HepG2 (cell line): ENCODE measurements at regions not wholly inside any gene's neighbourhood (a gene's known extent, or its start where the extent isn't known, plus 50 kb on each side); places are given as distances from the start of the nearest gene placed in this dataset.

Experiments used
- ATAC-seq: fragments of 200-7000 bp; cut with Tn5 transposase; 3 replicates; pipeline ENCODE4 v1.9.1; 2020; ENCODE audit warnings: mild to moderate bottlenecking, moderate library complexity
- BruUV-seq: library from RNA; stranded (reverse); fragments of 400-500 nt; replicated peaks from 2 replicates; lab custom pipeline; 2021; lab: Mats Ljungman, UMichigan
- CTCF ChIA-PET: fragments of 300-600 bp; formaldehyde crosslinking; extraction: SDS; loops from one replicate; lab custom pipeline; 2021; ENCODE audit warnings: low total read pairs, inconsistent platforms, low intra/inter-chr PET ratio; lab: Yijun Ruan, JAX
- POLR2A ChIA-PET: fragments of 350-600 bp; sonication (Branson Sonifier 250); formaldehyde crosslinking; loops from one replicate; lab custom pipeline; 2020; ENCODE audit warnings: antibody characterized with exemption, inconsistent platforms; lab: Yijun Ruan, JAX
- DNase-seq: peaks from one replicate; pipeline ENCODE4 v3.0.0-alpha.2; 2015; ENCODE audit warnings: low spot score
- FAIRE-seq: peaks from 3 replicates; lab custom pipeline; 2011; peaks lifted over from hg19 to GRCh38; lab: Jason Lieb, UNC
- H2AFZ ChIP-seq: one replicate; pipeline ENCODE4 v1.6.1; 2011; ENCODE audit warnings: low read length, inconsistent platforms
- H3K27ac ChIP-seq: fragments of 300-600 bp; 3 replicates; pipeline ENCODE4 v1.8.0; 2011; ENCODE audit warnings: mixed run types, mild to moderate bottlenecking, mixed read lengths, low read length, inconsistent platforms; ENCODE audit not compliant: insufficient read depth; ENCODE audit errors: extremely low read length
- H3K27me3 ChIP-seq, 2 experiments: fragments of 200-600 bp in 1 of 2; 2 replicates in 1 of 2; 3 replicates in 1 of 2; pipeline versions ENCODE4 v1.6.0 to v1.8.0; 2011; ENCODE audit warnings: low read length in 2 of 2, mild to moderate bottlenecking in 2 of 2, moderate library complexity in 2 of 2, inconsistent platforms in 1 of 2; ENCODE audit not compliant: insufficient read depth in 2 of 2, control insufficient read depth in 1 of 2
- H3K36me3 ChIP-seq, 2 experiments: fragments of 200-600 bp in 1 of 2; replicated peaks in 1 of 2; 2 replicates in 1 of 2; 3 replicates in 1 of 2; pipeline versions ENCODE4 v1.5.1 to v1.8.0; 2011; ENCODE audit warnings: low read length in 2 of 2, inconsistent platforms in 1 of 2; ENCODE audit not compliant: insufficient read depth in 2 of 2, control insufficient read depth in 1 of 2
- H3K4me1 ChIP-seq: 2 replicates; pipeline ENCODE4 v1.5.1; 2012; ENCODE audit warnings: low read length, inconsistent platforms; ENCODE audit not compliant: insufficient read depth
- H3K4me2 ChIP-seq: 2 replicates; pipeline ENCODE4 v1.6.0; 2011; ENCODE audit warnings: low read depth, low read length, inconsistent platforms
- H3K4me3 ChIP-seq, 3 experiments: fragments of 200-600 bp in 1 of 3; sonication (generic), shearing (Covaris generic) in 1 of 3; replicated peaks in 1 of 3; 2 replicates each; pipeline ENCODE4 v1.5.1; 2011 to 2016; ENCODE audit warnings: low read length in 3 of 3, inconsistent platforms in 2 of 3, low read depth in 2 of 3, mild to moderate bottlenecking in 2 of 3, control low read depth in 1 of 3, mixed read lengths in 1 of 3; ENCODE audit not compliant: insufficient read depth in 1 of 3
- H3K79me2 ChIP-seq: one replicate; pipeline ENCODE4 v1.6.1; 2011; ENCODE audit warnings: low read length, inconsistent platforms; ENCODE audit not compliant: insufficient read depth
- H3K9ac ChIP-seq: 2 replicates; pipeline ENCODE4 v1.6.0; 2011; ENCODE audit warnings: mild to moderate bottlenecking, low read depth, low read length, inconsistent platforms; ENCODE audit not compliant: insufficient read depth
- H3K9me3 ChIP-seq: 2 replicates; pipeline ENCODE4 v1.5.1; 2012; ENCODE audit warnings: mild to moderate bottlenecking, low read length
- H4K20me1 ChIP-seq: 2 replicates; pipeline ENCODE4 v1.6.0; 2011; ENCODE audit warnings: inconsistent platforms, mild to moderate bottlenecking, low read length, moderate library complexity; ENCODE audit not compliant: insufficient read depth
- BORCS8-MEF2B ChIP-seq: sonication (generic); formaldehyde crosslinking; IDR thresholded peaks from 2 replicates; pipeline ENCODE4 v1.8.0; 2022; ENCODE audit warnings: mild to moderate bottlenecking, missing genetic modification reagents
- NR2F1 ChIP-seq, 2 experiments: fragments of 450-650 bp in 1 of 2; formaldehyde crosslinking in 1 of 2; IDR thresholded peaks; 2 replicates each; pipeline versions ENCODE4 v1.5.0 to v1.6.1; 2016 to 2020; ENCODE audit warnings: mild to moderate bottlenecking in 1 of 2, missing compliant biosample characterization in 1 of 2, missing genetic modification reagents in 1 of 2, moderate library complexity in 1 of 2
- RARA ChIP-seq: IDR thresholded peaks from 2 replicates; pipeline ENCODE4 v1.6.1; 2016; ENCODE audit warnings: missing genetic modification reagents, missing compliant biosample characterization
- RXRA ChIP-seq: sonication (generic); formaldehyde crosslinking; IDR thresholded peaks from 2 replicates; pipeline ENCODE4 v1.5.1; 2020; ENCODE audit warnings: missing genetic modification reagents
- SMAD3 ChIP-seq: sonication (generic); formaldehyde crosslinking; IDR thresholded peaks from 2 replicates; pipeline ENCODE4 v1.4.0; 2020; ENCODE audit warnings: missing genetic modification reagents
- WGBS: methylation state at CpG from one replicate; pipeline ENCODE4 v1.1.6; 2017; ENCODE audit warnings: low lambda C conversion rate; 5-methylcytosine and 5-hydroxymethylcytosine counted together
- in situ Hi-C: cut with HindIII; loops from 2 replicates; pipeline ENCODE4 v1.10.0; 2017; ENCODE audit warnings: low pct_unique_long_range_greater_than_20kb; ENCODE audit not compliant: extremely low pct_ligation_motif_present
- intact Hi-C: fragments of 100-400 bp; cut with micrococcal nuclease; formaldehyde crosslinking; loops from one replicate; pipeline ENCODE4 v1.10.0; 2022; ENCODE audit not compliant: unreplicated experiment
- small RNA-seq, 3 experiments: library from RNA; depleted of rRNA; stranded (forward); fragments of <200 nt; gene quantifications; one replicate each; pipeline ENCODE3, GENCODE V24; 2012; ENCODE audit warnings: low read depth in 2 of 3, low replicate concordance in 1 of 3; ENCODE audit not compliant: insufficient read length in 3 of 3, insufficient read depth in 2 of 3
- TF ChIP-seq, protein P1 (sequence below): sonication (generic); formaldehyde crosslinking; IDR thresholded peaks from 2 replicates; pipeline ENCODE4 v1.5.0; 2020; ENCODE audit warnings: mild to moderate bottlenecking, missing genetic modification reagents
- TF ChIP-seq, protein P2 (sequence below): sonication (generic); formaldehyde crosslinking; IDR thresholded peaks from 2 replicates; pipeline ENCODE4 v1.4.0; 2020; ENCODE audit warnings: missing genetic modification reagents, borderline replicate concordance

DNA sequence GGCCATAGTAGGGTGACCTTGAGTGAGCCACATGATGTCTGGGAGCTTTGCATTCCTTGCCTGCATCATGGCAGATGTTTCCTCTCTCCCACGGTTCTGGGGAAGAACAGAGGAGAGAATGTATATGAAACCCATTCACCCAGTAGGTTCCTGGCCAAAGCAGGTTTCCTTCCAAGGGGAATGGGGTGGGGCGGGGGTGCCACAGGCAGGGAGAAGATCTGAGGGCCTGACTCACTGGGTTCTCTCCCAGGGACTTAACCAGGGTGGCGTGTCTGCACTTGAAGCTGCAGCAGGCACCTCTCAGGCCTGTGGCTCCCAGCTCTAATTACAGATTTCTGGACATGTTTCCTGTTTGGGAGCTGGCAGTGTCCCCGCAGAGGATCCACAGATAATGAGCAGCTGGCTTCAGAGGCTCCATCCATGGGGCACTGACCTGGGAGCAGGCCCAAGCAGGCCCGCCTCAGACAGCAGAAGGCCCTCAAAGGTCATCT, 50.2 kb upstream of the ZMIZ1 start:
- Histone ChIP-seq H3K4me1 (peaks cover 58% of the 10 kb centered on the region), H3K4me3 (no peak overlapping the region), H3K27me3 (peaks cover 3 to 32% of the 10 kb centered on the region in 2 experiments; a peak in 4 of 5 replicates), H3K4me2 (no peak overlapping the region), H3K9me3 (no peaks in the 10 kb centered on the region), H2AFZ (no peak overlapping the region), H3K36me3 (no peaks in the 10 kb centered on the region), H3K79me2 (no peaks in the 10 kb centered on the region), H3K27ac (no peak overlapping the region), H3K9ac (no peak overlapping the region), H4K20me1 (no peaks in the 10 kb centered on the region)
- no peak for DNase-seq
- FAIRE-seq = no peak
- ChIA-PET POLR2A (interaction anchor here (1.6 kb wide), 1 partner anchor 41 kb away, joined by 5 read pairs; no protein-coding TSS in a partner anchor), CTCF (no interaction called here)
- TF ChIP-seq RXRA = no peak
- TF ChIP-seq, protein P1, sequence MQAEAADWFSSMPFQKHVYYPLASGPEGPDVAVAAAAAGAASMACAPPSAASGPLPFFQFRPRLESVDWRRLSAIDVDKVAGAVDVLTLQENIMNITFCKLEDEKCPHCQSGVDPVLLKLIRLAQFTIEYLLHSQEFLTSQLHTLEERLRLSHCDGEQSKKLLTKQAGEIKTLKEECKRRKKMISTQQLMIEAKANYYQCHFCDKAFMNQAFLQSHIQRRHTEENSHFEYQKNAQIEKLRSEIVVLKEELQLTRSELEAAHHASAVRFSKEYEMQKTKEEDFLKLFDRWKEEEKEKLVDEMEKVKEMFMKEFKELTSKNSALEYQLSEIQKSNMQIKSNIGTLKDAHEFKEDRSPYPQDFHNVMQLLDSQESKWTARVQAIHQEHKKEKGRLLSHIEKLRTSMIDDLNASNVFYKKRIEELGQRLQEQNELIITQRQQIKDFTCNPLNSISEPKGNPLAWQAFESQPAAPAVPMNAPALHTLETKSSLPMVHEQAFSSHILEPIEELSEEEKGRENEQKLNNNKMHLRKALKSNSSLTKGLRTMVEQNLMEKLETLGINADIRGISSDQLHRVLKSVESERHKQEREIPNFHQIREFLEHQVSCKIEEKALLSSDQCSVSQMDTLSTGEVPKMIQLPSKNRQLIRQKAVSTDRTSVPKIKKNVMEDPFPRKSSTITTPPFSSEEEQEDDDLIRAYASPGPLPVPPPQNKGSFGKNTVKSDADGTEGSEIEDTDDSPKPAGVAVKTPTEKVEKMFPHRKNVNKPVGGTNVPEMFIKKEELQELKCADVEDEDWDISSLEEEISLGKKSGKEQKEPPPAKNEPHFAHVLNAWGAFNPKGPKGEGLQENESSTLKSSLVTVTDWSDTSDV (CRISPR knock-in tag) = no peak
- 0 out of 2 replicates have a peak, but pooled peaks have one; percentile 24 for TF ChIP-seq BORCS8-MEF2B (CRISPR knock-in tag)
- TF ChIP-seq, protein P2, sequence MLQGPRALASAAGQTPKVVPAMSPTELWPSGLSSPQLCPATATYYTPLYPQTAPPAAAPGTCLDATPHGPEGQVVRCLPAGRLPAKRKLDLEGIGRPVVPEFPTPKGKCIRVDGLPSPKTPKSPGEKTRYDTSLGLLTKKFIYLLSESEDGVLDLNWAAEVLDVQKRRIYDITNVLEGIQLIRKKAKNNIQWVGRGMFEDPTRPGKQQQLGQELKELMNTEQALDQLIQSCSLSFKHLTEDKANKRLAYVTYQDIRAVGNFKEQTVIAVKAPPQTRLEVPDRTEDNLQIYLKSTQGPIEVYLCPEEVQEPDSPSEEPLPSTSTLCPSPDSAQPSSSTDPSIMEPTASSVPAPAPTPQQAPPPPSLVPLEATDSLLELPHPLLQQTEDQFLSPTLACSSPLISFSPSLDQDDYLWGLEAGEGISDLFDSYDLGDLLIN (CRISPR knock-in tag) = no peak
- TF ChIP-seq SMAD3 (CRISPR knock-in tag) = no peak
- 0 out of 2 replicates have a peak, but pooled peaks have one; percentile 21 for TF ChIP-seq RARA (CRISPR knock-in tag)
- TF ChIP-seq NR2F1 (CRISPR knock-in tag; IDR thresholded peaks at IDR 0.05) = 0 out of 4 replicates have a peak, but pooled peaks of 1 of the 2 experiments have one; percentile 1
- WGBS = 8% methylated on average over 2 of the region's 5 CpGs
- BruUV-seq = no TSS peak
- intact Hi-C loops (no loop called here), in situ Hi-C loops (no loop called here)
- ATAC-seq = no peak

Small RNA genes lying in the stretch of these regions (small RNA-seq; reads per million reads assigned to genes)
- 0 reads per million in 3 experiments for gene RF00056
